ENCODE measurements at regions not wholly inside any gene's neighbourhood (a gene's known extent, or its start where the extent isn't known, plus 50 kb on each side); places are given as distances from the start of the nearest gene placed in this dataset.

- DNase-seq (no peak), FAIRE-seq (no peak)
- intact Hi-C loops (cut with DNase I), result no loop called here
- no peaks in the 10 kb centered on the region for H3K27me3 ChIP-seq (ENCODE audit: control insufficient read depth, insufficient read depth, low read length)
- H3K9me3 ChIP-seq (ENCODE audit: control insufficient read depth in 2 of 3, insufficient read depth in 1 of 3, low read length in 3 of 3), result no peaks in the 10 kb centered on the region
- no peaks in the 10 kb centered on the region for H3K4me1 ChIP-seq (ENCODE audit: control insufficient read depth in 2 of 3, insufficient read depth in 2 of 3, low read depth in 1 of 3, low read length in 3 of 3)
- H3K36me3 ChIP-seq (ENCODE audit: control insufficient read depth in 2 of 3, insufficient read depth in 3 of 3, low read length in 3 of 3), result no peaks in the 10 kb centered on the region
- H3K27ac ChIP-seq (ENCODE audit: low read depth in 2 of 2, low read length in 2 of 2), result no peak overlapping the region
- H3K4me3 ChIP-seq (ENCODE audit: low read length in 3 of 3), result no peak overlapping the region
- H3K9ac ChIP-seq (ENCODE audit: low read length in 3 of 3), result no peak overlapping the region
- TF ChIP-seq, protein P1, sequence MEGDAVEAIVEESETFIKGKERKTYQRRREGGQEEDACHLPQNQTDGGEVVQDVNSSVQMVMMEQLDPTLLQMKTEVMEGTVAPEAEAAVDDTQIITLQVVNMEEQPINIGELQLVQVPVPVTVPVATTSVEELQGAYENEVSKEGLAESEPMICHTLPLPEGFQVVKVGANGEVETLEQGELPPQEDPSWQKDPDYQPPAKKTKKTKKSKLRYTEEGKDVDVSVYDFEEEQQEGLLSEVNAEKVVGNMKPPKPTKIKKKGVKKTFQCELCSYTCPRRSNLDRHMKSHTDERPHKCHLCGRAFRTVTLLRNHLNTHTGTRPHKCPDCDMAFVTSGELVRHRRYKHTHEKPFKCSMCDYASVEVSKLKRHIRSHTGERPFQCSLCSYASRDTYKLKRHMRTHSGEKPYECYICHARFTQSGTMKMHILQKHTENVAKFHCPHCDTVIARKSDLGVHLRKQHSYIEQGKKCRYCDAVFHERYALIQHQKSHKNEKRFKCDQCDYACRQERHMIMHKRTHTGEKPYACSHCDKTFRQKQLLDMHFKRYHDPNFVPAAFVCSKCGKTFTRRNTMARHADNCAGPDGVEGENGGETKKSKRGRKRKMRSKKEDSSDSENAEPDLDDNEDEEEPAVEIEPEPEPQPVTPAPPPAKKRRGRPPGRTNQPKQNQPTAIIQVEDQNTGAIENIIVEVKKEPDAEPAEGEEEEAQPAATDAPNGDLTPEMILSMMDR (IDR thresholded peaks at IDR 0.05; ENCODE audit: borderline replicate concordance, extremely low read depth, insufficient read depth), result no peak
Observed at GRCh38 chr4:171542640-171543039, 270.6 kb upstream of the GALNTL6 start.

DNA sequence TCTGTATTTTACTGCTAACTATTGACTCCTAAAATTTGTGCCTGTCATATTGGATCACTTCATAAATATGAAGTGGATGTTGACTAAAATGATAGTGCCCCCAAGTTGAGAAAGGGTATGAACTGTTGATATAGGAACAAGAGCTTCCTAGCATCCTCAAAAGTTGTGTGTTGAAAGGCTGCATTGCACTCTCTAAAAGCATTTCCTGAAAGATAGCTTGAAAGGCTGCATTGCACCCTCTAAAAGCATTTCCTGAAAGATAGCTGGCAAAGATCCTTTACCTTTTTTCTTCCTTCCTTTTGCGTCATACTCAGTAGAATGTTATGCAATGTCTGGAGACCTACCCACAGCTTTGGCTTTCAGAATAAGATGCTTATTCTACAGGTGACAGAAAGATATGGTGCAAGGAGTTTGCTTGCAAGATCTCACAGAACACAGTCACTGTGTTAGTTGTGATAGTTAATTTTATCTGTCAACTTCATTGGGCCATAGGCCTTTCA lies 274.6 kb upstream of the GALNTL6 start:
- no peak overlapping the region for H3K27ac ChIP-seq (ENCODE audit: low read depth in 2 of 2, low read length in 2 of 2)
- TF ChIP-seq, protein P1 (IDR thresholded peaks at IDR 0.05; ENCODE audit: borderline replicate concordance, extremely low read depth, insufficient read depth), result no peak
- H3K27me3 ChIP-seq (ENCODE audit: control insufficient read depth, insufficient read depth, low read length), result no peaks in the 10 kb centered on the region
- H3K9me3 ChIP-seq (ENCODE audit: control insufficient read depth in 2 of 3, insufficient read depth in 1 of 3, low read length in 3 of 3), result no peaks in the 10 kb centered on the region
- no peak overlapping the region for H3K4me3 ChIP-seq (ENCODE audit: low read length in 3 of 3)
- DNase-seq (no peak), FAIRE-seq (no peak)
- no peak overlapping the region for H3K9ac ChIP-seq (ENCODE audit: low read length in 3 of 3)
- H3K4me1 ChIP-seq (ENCODE audit: control insufficient read depth in 2 of 3, insufficient read depth in 2 of 3, low read depth in 1 of 3, low read length in 3 of 3), result no peaks in the 10 kb centered on the region
- intact Hi-C loops (cut with DNase I), result no loop called here
- H3K36me3 ChIP-seq (ENCODE audit: control insufficient read depth in 2 of 3, insufficient read depth in 3 of 3, low read length in 3 of 3), result no peaks in the 10 kb centered on the region

DNA sequence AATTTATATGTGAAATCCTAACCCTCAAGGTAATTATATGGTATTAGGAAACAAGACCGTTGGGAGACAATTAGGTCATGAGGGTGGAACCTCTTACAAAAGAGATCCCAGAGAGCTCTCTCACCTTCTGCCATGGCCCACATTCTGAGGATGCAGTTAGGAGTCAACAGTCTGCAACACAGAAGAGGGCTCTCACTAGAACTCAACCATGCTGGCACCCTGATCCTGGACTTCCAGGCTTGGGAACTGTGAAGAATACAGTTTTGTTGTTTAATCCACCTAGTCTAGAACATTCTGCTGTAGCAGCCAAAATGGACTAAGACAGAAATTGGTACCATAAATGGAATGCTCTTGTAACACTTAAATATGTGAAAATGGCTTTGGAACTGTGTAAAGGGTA lies 278.8 kb upstream of the GALNTL6 start:
- TF ChIP-seq, protein P1 (IDR thresholded peaks at IDR 0.05; ENCODE audit: borderline replicate concordance, extremely low read depth, insufficient read depth), result no peak

GRCh38 chr4:171532968-171533367 lies 280.2 kb upstream of the GALNTL6 start:
- no peaks in the 10 kb centered on the region for H3K9me3 ChIP-seq (ENCODE audit: control insufficient read depth in 2 of 3, insufficient read depth in 1 of 3, low read length in 3 of 3)

More for the DNA sequence above, 278.8 kb upstream of the GALNTL6 start:
- DNase-seq (no peak), FAIRE-seq (no peak)
- no peaks in the 10 kb centered on the region for H3K4me1 ChIP-seq (ENCODE audit: control insufficient read depth in 2 of 3, insufficient read depth in 2 of 3, low read depth in 1 of 3, low read length in 3 of 3)
- H3K9me3 ChIP-seq (ENCODE audit: control insufficient read depth in 2 of 3, insufficient read depth in 1 of 3, low read length in 3 of 3), result no peaks in the 10 kb centered on the region
- H3K27me3 ChIP-seq (ENCODE audit: control insufficient read depth, insufficient read depth, low read length), result no peaks in the 10 kb centered on the region
- no peak overlapping the region for H3K27ac ChIP-seq (ENCODE audit: low read depth in 2 of 2, low read length in 2 of 2)
- H3K9ac ChIP-seq (ENCODE audit: low read length in 3 of 3), result no peak overlapping the region
- H3K36me3 ChIP-seq (ENCODE audit: control insufficient read depth in 2 of 3, insufficient read depth in 3 of 3, low read length in 3 of 3), result no peaks in the 10 kb centered on the region
- no peak overlapping the region for H3K4me3 ChIP-seq (ENCODE audit: low read length in 3 of 3)
- intact Hi-C loops (cut with DNase I), result no loop called here

More at GRCh38 chr4:171532968-171533367, 280.2 kb upstream of the GALNTL6 start:
- Histone ChIP-seq H3K4me3 (ENCODE audit: low read length in 3 of 3) (peak overlapping the region in 1 of 3 donors; percentile 21), H3K27me3 (ENCODE audit: control insufficient read depth, insufficient read depth, low read length) (no peaks in the 10 kb centered on the region), H3K9ac (ENCODE audit: low read length in 3 of 3) (no peak overlapping the region), H3K36me3 (ENCODE audit: control insufficient read depth in 2 of 3, insufficient read depth in 3 of 3, low read length in 3 of 3) (no peaks in the 10 kb centered on the region), H3K27ac (ENCODE audit: low read depth in 2 of 2, low read length in 2 of 2) (no peak overlapping the region), H3K4me1 (ENCODE audit: control insufficient read depth in 2 of 3, insufficient read depth in 2 of 3, low read depth in 1 of 3, low read length in 3 of 3) (no peaks in the 10 kb centered on the region)
- FAIRE-seq (no peak), DNase-seq (no peak)
- intact Hi-C loops (cut with DNase I), result no loop called here
- TF ChIP-seq, protein P1 (IDR thresholded peaks at IDR 0.05; ENCODE audit: borderline replicate concordance, extremely low read depth, insufficient read depth), result no peak

Data from kidney (tissue), 13 donors.